ENCODE measurements at regions not wholly inside any gene's neighbourhood (a gene's known extent, or its start where the extent isn't known, plus 50 kb on each side); places are given as distances from the start of the nearest gene placed in this dataset.
"Not testable (repeated sequence)": the region's sequence is repeated elsewhere in the genome, so short reads cannot be mapped to it uniquely, and the experiment has no call there.

DNA sequence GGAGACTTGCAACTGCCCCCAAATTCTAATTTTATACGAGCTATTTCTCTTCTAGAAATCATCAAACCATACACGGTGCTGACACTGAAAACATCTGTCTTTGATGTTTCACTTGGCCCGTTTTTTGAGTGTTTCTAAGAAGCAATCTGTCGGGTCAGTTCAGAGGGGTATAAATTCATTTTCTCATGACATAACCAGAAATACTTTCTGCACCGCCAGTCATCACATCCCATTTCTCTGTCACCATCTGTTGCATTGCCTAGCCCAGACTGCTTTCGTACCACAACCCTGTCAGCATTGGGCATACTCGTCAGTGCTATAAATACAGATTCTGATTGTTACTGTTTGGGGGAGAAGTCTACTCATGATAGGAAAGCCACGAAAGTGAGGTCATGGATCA is 63.1 kb upstream of the CCDC90B start:
- Mint-ChIP-seq H3K4me1 (peaks cover 19% of the 10 kb centered on the region), H3K9me3 (peaks cover 44% of the 10 kb centered on the region), H3K27me3 (ENCODE audit: low read depth) (peaks cover 5% of the 10 kb centered on the region), H3K4me3 (no peak overlapping the region), H3K27ac (no peak overlapping the region), H3K36me3 (peaks cover 29% of the 10 kb centered on the region)
- no peak for DNase-seq (ENCODE audit: low spot score)
- TF ChIP-seq TP53 (CRISPR knock-in tag; IDR thresholded peaks at IDR 0.05) = no peak
- TF ChIP-seq ELF4 (CRISPR knock-in tag; IDR thresholded peaks at IDR 0.05; ENCODE audit: low read depth) = no peak
- no peak for TF ChIP-seq MXD4 (CRISPR knock-in tag; IDR thresholded peaks at IDR 0.05; ENCODE audit: borderline replicate concordance)
- no peak for TF ChIP-seq ZNF671 (CRISPR knock-in tag; IDR thresholded peaks at IDR 0.05)
- TF ChIP-seq NFATC4 (CRISPR knock-in tag; IDR thresholded peaks at IDR 0.05) = no peak
- ChIA-PET POLR2A (no interaction called here), CTCF (no interaction called here)
- ATAC-seq = no peak

- POLR2A ChIA-PET; H3K27ac Mint-ChIP-seq; ATAC-seq; H3K27me3 Mint-ChIP-seq (ENCODE audit: low read depth); H3K4me3 Mint-ChIP-seq; CTCF ChIA-PET; DNase-seq (ENCODE audit: low spot score): not testable (repeated sequence)
- Mint-ChIP-seq H3K4me1 (peaks cover 31% of the 10 kb centered on the region), H3K9me3 (peaks cover 50% of the 10 kb centered on the region), H3K36me3 (peaks cover 45% of the 10 kb centered on the region)
These were observed 60.5 kb upstream of the CCDC90B start for GRCh38 chr11:83346706-83347105.

GRCh38 chr11:83344521-83344920 is 58.4 kb upstream of the CCDC90B start:
- Mint-ChIP-seq H3K4me1 (peaks cover 30% of the 10 kb centered on the region), H3K9me3 (peaks cover 49% of the 10 kb centered on the region), H3K36me3 (peaks cover 45% of the 10 kb centered on the region)
- H3K4me3 Mint-ChIP-seq; ATAC-seq; DNase-seq (ENCODE audit: low spot score); H3K27me3 Mint-ChIP-seq (ENCODE audit: low read depth); CTCF ChIA-PET; POLR2A ChIA-PET; H3K27ac Mint-ChIP-seq: not testable (repeated sequence)

DNA sequence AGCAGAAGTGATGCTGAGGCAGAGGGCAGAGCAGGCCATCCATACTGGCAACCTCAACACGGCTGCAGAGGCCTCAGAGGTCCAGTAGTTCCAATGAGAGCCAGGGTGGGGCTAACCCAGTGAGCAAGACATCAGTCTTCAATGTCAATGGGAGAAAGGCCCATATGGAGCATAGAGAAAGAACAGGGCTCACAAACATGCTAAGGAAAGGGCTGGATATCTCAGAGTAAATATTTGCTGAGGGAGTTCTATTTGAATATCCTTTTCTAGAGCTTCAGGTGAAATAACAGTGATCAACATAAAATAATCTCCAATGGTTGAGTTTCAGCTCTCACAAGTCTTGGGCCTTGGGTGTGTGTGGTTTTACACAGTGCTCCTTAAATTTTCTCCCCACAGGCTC is 50.8 kb upstream of the CCDC90B start:
- H3K4me1 Mint-ChIP-seq = peaks cover 15% of the 10 kb centered on the region
- H3K27ac Mint-ChIP-seq = no peak overlapping the region
- peaks cover 4% of the 10 kb centered on the region; the same call in 1 of the 2 replicates for H3K9me3 Mint-ChIP-seq
- H3K4me3 Mint-ChIP-seq = no peak overlapping the region
- TF ChIP-seq NFYB (CRISPR knock-in tag; conservative IDR thresholded peaks at IDR 0.05; ENCODE audit: low read depth) (no peak), ERG (CRISPR knock-in tag; IDR thresholded peaks at IDR 0.05) (no peak), MXD4 (CRISPR knock-in tag; IDR thresholded peaks at IDR 0.05; ENCODE audit: borderline replicate concordance) (no peak), FOXJ3 (CRISPR knock-in tag; IDR thresholded peaks at IDR 0.05; ENCODE audit: borderline replicate concordance) (no peak), ZNF396 (CRISPR knock-in tag; IDR thresholded peaks at IDR 0.05; ENCODE audit: borderline replicate concordance) (no peak), ZNF671 (CRISPR knock-in tag; IDR thresholded peaks at IDR 0.05) (no peak), FOXK1 (CRISPR knock-in tag; IDR thresholded peaks at IDR 0.05) (no peak), OVOL2 (CRISPR knock-in tag; IDR thresholded peaks at IDR 0.05; ENCODE audit: borderline replicate concordance) (no peak)
- TF ChIP-seq, protein P1, sequence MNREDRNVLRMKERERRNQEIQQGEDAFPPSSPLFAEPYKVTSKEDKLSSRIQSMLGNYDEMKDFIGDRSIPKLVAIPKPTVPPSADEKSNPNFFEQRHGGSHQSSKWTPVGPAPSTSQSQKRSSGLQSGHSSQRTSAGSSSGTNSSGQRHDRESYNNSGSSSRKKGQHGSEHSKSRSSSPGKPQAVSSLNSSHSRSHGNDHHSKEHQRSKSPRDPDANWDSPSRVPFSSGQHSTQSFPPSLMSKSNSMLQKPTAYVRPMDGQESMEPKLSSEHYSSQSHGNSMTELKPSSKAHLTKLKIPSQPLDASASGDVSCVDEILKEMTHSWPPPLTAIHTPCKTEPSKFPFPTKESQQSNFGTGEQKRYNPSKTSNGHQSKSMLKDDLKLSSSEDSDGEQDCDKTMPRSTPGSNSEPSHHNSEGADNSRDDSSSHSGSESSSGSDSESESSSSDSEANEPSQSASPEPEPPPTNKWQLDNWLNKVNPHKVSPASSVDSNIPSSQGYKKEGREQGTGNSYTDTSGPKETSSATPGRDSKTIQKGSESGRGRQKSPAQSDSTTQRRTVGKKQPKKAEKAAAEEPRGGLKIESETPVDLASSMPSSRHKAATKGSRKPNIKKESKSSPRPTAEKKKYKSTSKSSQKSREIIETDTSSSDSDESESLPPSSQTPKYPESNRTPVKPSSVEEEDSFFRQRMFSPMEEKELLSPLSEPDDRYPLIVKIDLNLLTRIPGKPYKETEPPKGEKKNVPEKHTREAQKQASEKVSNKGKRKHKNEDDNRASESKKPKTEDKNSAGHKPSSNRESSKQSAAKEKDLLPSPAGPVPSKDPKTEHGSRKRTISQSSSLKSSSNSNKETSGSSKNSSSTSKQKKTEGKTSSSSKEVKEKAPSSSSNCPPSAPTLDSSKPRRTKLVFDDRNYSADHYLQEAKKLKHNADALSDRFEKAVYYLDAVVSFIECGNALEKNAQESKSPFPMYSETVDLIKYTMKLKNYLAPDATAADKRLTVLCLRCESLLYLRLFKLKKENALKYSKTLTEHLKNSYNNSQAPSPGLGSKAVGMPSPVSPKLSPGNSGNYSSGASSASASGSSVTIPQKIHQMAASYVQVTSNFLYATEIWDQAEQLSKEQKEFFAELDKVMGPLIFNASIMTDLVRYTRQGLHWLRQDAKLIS (CRISPR knock-in tag; IDR thresholded peaks at IDR 0.05; ENCODE audit: borderline replicate concordance) = no peak
- TF ChIP-seq, protein P2, sequence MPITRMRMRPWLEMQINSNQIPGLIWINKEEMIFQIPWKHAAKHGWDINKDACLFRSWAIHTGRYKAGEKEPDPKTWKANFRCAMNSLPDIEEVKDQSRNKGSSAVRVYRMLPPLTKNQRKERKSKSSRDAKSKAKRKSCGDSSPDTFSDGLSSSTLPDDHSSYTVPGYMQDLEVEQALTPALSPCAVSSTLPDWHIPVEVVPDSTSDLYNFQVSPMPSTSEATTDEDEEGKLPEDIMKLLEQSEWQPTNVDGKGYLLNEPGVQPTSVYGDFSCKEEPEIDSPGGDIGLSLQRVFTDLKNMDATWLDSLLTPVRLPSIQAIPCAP (CRISPR knock-in tag; IDR thresholded peaks at IDR 0.05) = no peak
- no peaks in the 10 kb centered on the region for H3K36me3 Mint-ChIP-seq
- ChIA-PET CTCF (no interaction called here), POLR2A (no interaction called here)
- no peak for ATAC-seq
- H3K27me3 Mint-ChIP-seq (ENCODE audit: low read depth) = no peaks in the 10 kb centered on the region
- no peak for DNase-seq (ENCODE audit: low spot score)

Data from WTC11 (cell line).